Heart left ventricle (tissue), 13 donors: ENCODE measurements at regions not wholly inside any gene's neighbourhood (a gene's known extent, or its start where the extent isn't known, plus 50 kb on each side); places are given as distances from the start of the nearest gene placed in this dataset.

ENCODE experiments used
- CTCF ChIP-seq, 12 donors: fragments of 200-600 bp; sonication (generic) in 4 of 12; IDR thresholded peaks; one replicate each; pipeline versions ENCODE4 v1.5.0 to v1.8.0; 2018 to 2022; ENCODE audit warnings: antibody characterized with exemption in 12 of 12, mild to moderate bottlenecking in 5 of 12
- POLR2A ChIP-seq, 2 donors: fragments of 450-650 bp; IDR thresholded peaks; one replicate each; pipeline ENCODE4 v1.6.1; 2017; ENCODE audit warnings: antibody characterized with exemption in 2 of 2, mild to moderate bottlenecking in 2 of 2, moderate library complexity in 2 of 2
- donor health status: ischemic (EF 13 %, LVEDD 7.1; RV severe dilation, severe dysfunction).
- donor health status: DM: no; HTN: yes; CAD: no.
- donor health status: DM: no; HTN: no; CAD: no.
- donor health status: ischemic (EF 25% LVEDD 6.9; RV normal size, moderate dysfunction).
- donor health status: ischemic (EF 25% LVEDD 5.7; RV mildly dilated, moderate dysfunction).
- donor health status: ischemic (EF 35%, LVEDD 5.7; RV mildly dilated, moderate dysfunction).
- donor health status: nonischemic (EF 11% LVEDD 7.7; RV severe dilation, severe dysfunction).
- donor health status: DM: yes; HTN: yes; CAD: no.
- donor health status: PGD.
- donor health status: ischemic (EF 29% LVEDD 5.4; RV normal size, mild dysfunction).
- donor health status: nonischemic (EF 23%, LVEDD 6.1; RV moderate dilation, normal function).

- TF ChIP-seq CTCF (IDR thresholded peaks at IDR 0.05) = no peak
- no peak for TF ChIP-seq POLR2A (IDR thresholded peaks at IDR 0.05)
Measured at GRCh38 chr9:75734802-75735201, 155.7 kb upstream of the PCSK5 start.
